ENCODE measurements at regions not wholly inside any gene's neighbourhood (a gene's known extent, or its start where the extent isn't known, plus 50 kb on each side); places are given as distances from the start of the nearest gene placed in this dataset.
"Not testable (repeated sequence)": the region's sequence is repeated elsewhere in the genome, so short reads cannot be mapped to it uniquely, and the experiment has no call there.

DNA sequence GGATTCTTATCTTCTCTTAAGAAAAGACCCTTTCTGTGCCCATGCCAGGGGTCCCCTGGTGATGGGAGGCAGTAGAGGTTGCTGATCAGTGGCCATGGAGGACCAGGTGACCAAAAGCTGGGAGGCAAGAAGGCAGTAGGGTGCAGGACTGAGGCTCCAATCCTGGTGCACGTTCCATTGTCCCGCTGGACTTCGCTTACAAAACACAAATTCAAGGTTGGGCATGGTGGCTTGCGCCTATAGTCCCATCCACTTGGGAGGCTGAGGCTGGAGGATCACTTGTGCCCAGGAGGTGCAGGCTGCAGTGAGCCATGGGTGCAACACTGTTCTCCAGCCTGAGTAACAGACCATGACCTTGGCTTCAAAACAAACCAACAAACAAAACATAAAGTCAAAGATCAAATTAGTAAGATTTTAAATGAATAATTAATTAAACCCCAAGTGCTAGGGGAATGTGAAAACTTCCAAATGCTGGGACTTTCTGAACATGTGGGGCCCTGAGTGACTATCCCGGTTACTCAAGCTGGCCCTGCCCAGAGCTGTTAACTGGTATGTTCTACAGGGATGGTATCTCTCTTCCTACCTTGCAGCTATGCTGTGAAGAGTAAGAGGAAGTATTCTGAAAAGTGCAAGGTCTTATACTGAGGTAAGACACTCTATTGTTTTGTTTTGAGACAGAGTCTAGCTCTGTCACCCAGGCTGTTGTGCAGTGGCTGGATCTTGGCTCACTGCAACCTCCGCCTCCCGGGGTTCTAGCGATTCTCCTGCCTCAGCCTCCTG is 97.6 kb downstream of the LYZL2 start:
- DNase-seq (ENCODE audit: low read depth in 2 of 2) = no peak

DNA sequence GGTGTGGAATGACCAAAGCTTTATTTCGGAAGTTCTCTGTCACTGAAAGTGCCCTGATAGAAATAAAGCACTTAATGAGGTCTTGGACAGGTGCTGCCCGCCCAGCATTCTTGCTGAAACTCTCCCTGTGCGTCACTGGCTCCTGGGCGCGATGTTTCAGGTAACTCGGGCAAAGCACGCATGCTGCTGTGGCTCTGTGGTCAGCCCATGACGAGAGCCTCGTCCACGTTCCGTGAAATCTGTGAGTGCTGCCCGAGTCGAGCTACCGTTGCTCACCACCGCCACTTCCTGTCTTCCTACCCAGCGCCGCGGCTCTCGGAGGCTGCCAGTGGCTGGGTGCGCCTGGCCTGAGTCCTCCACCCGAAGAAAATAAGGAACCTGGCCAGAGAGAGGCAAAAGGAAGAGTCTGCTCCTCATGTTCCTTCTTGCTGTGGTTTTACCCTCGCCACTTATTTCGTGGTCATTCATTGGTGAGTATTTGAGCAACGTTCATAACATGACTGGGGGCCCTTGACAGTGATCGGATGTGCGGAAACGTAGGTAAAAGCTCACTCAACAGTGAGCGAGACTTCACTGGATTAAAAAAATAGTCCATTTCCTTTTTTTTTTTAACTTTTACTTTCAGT is 95.5 kb downstream of the MAP3K8 start:
- DNase-seq (ENCODE audit: low read depth in 2 of 2) = no peak

DNA sequence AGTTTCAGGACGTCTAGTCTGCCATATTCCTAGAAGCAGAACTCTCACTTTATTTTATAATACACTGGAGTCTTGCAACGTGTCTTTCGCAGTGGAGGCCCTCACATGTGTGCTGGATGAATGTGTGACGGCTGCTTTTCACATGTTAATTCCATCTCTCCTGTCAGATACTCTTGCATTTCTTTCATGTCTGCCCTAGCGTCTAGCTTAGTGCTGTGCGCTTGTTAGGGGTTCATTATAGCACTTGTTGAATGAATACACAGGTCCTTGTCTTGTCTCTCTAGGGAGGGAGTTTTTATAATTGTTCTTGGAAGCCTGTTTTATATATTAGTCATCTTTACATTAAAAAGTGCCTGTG is 94.4 kb downstream of the MAP3K8 start:
- DNase-seq (ENCODE audit: low read depth in 2 of 2) = no peak

DNA sequence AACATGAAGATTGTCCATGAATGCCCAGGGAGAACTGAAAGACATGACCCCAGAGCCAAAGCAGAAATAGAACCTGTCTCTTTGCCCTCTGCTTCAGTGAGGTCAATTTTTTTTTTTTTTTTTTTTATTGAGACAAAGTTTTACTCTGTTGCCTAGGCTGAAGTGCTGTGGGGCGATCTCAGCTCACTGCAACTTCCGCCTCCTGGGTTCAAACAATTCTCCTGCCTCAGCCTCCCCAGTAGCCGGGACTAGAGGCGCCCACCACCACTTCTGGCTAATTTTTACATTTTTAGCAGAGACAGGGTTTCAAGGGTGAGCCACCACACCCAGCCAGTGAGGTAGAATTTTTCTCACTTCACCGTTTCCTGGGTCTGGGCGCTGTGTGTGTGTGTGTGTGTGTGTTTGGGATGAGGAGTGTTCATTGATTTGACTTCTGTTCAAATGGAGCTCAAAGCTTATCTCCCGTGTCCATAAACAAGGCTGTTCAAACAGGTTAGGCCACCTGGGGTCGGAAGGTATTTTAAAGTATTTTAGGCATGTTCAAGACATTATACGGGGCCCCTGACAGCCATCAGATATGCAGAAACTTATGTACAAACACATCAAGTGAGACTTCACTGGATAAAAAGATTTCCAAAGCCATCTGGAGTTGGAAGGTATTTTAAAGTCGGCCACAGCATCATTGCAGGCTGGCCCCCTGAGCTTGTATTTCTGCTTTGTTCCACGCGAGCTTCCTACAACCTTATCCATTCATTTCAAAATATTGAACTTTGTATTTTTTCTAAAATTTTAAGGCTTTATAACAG is 93.8 kb downstream of the MAP3K8 start:
- DNase-seq (ENCODE audit: low read depth in 2 of 2) = no peak

DNA sequence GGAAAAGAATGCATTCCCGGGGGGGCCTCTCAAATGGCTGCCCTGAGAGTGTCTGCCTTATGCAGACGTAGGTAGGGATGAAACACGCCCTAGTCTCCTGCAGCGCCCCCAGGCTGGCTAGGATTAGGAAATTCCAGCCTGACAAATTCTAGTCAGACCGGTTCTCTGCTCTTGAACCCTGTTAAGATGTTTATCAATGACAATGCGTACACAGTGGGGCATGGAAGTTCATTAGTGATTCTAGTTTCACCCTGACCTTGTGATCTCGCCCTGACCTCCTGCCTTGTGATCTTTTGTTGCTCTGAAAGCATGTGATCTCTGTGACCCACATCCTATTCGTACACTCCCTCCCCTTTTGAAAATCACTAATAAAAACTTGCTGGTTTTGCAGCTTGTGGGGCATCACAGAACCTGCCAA is 88.7 kb downstream of the MAP3K8 start:
- not testable (repeated sequence) for DNase-seq (ENCODE audit: low read depth in 2 of 2)

DNA sequence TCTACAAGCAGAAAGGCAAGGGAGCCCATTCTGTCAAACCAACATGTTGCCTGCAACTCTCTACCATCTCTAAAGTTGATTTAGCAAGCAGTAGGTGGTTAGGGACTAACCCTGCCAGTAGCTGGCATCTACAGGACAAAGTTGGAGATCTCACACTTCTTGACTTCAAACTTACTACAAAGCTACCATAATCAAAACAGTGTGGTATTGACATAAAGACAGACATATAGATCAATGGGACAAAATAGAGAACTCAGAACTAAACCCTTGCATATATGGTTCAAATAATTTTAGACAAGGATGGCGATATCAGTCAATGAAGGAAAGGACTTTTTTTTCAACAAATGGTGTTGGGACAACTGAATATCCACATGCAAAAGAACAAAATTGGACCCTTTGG is 84.9 kb downstream of the MAP3K8 start:
- DNase-seq (ENCODE audit: low read depth in 2 of 2) = no peak
